ENCODE measurements at regions not wholly inside any gene's neighbourhood (a gene's known extent, or its start where the extent isn't known, plus 50 kb on each side); places are given as distances from the start of the nearest gene placed in this dataset.

GRCh38 chr5:173800340-173800739, 87.8 kb upstream of the CPEB4 start:
- TF ChIP-seq CTCF (IDR thresholded peaks at IDR 0.05; ENCODE audit: low read depth, low read length, poor library complexity, severe bottlenecking) (no peak), EZH2phosphoT487 (IDR thresholded peaks at IDR 0.05; ENCODE audit: borderline replicate concordance, low read length) (no peak)
